HCT116 (cell line): ENCODE measurements at regions not wholly inside any gene's neighbourhood (a gene's known extent, or its start where the extent isn't known, plus 50 kb on each side); places are given as distances from the start of the nearest gene placed in this dataset.

Experiments used
- ATAC-seq: fragments of 200-7000 bp; cut with Tn5 transposase; 2 replicates; pipeline ENCODE4 v1.9.1; 2020; ENCODE audit warnings: mild to moderate bottlenecking, moderate library complexity
- BruUV-seq: library from RNA; stranded (reverse); fragments of 400-500 nt; replicated peaks from 2 replicates; lab custom pipeline; 2021; lab: Mats Ljungman, UMichigan
- CTCF ChIA-PET: fragments of 300-600 bp; sonication (Branson Sonifier 250); formaldehyde crosslinking; loops from one replicate; lab custom pipeline; 2021; ENCODE audit warnings: antibody characterized with exemption; lab: Charles Lee
- POLR2A ChIA-PET: fragments of 300-600, 350-600 bp; sonication (Branson Sonifier 250); formaldehyde crosslinking; loops from one replicate; lab custom pipeline; 2021; ENCODE audit warnings: antibody characterized with exemption; lab: Charles Lee
- RAD21 ChIA-PET, 2 experiments: fragments of 300-600 bp; sonication (Branson Sonifier 250); formaldehyde crosslinking; loops; one replicate each; lab custom pipeline; 2023; ENCODE audit warnings: low total read pairs in 2 of 2; ENCODE audit not compliant: uncharacterized antibody in 2 of 2, unreplicated experiment in 2 of 2, low non-redundant PET in 1 of 2; lab: Charles Lee
- DNase-seq: peaks from one replicate; pipeline ENCODE4 v3.0.0-alpha.2; 2010; ENCODE audit warnings: low read depth, low spot score
- H2AFZ ChIP-seq: fragments of 200-600 bp; shearing (Covaris generic), sonication (generic); 2 replicates; pipeline ENCODE4 v1.6.1; 2017; ENCODE audit warnings: low read depth, mixed run types, mixed read lengths, antibody characterized with exemption, low read length; ENCODE audit not compliant: poor library complexity, severe bottlenecking
- H3K27ac ChIP-seq: 2 replicates; pipeline ENCODE4 v1.5.1; 2012; ENCODE audit warnings: low read depth, low read length
- H3K27me3 ChIP-seq: fragments of 200-600 bp; sonication (generic); 2 replicates; pipeline ENCODE4 v1.6.1; 2016; ENCODE audit warnings: mixed run types, low read length, mixed read lengths; ENCODE audit not compliant: insufficient read depth
- H3K36me3 ChIP-seq, 2 experiments: fragments of 200-500 bp in 1 of 2; fragments of 200-600 bp in 1 of 2; sonication (Bioruptor generic) in 1 of 2; sonication (generic) in 1 of 2; 2 replicates each; pipeline versions ENCODE4 v1.5.1 to v1.6.1; 2014 to 2016; ENCODE audit warnings: low read length in 2 of 2, inconsistent platforms in 1 of 2, mixed read lengths in 1 of 2, mixed run types in 1 of 2; ENCODE audit not compliant: insufficient read depth in 2 of 2, control insufficient read depth in 1 of 2
- H3K4me1 ChIP-seq, 2 experiments: fragments of 200-600 bp in 1 of 2; sonication (generic) in 1 of 2; 2 replicates each; pipeline versions ENCODE4 v1.5.1 to v1.6.1; 2012 to 2017; ENCODE audit warnings: low read length in 2 of 2, inconsistent platforms in 1 of 2, mild to moderate bottlenecking in 1 of 2, mixed read lengths in 1 of 2, mixed run types in 1 of 2, moderate library complexity in 1 of 2; ENCODE audit not compliant: insufficient read depth in 2 of 2, control insufficient read depth in 1 of 2
- H3K4me2 ChIP-seq: fragments of 200-600 bp; sonication (generic); 2 replicates; pipeline ENCODE4 v1.6.1; 2017; ENCODE audit warnings: mixed run types, low read length, mixed read lengths
- H3K4me3 ChIP-seq, 2 experiments: fragments of 200-600 bp in 1 of 2; sonication (generic) in 1 of 2; replicated peaks in 1 of 2; 2 replicates each; pipeline ENCODE4 v1.5.1; 2011 to 2016; ENCODE audit warnings: low read length in 2 of 2, control low read depth in 1 of 2, low read depth in 1 of 2, mild to moderate bottlenecking in 1 of 2, mixed read lengths in 1 of 2, mixed run types in 1 of 2
- H3K79me2 ChIP-seq: fragments of 200-600 bp; sonication (generic); 2 replicates; pipeline ENCODE4 v1.6.1; 2017; ENCODE audit warnings: mild to moderate bottlenecking, mixed run types, low read length, moderate library complexity, mixed read lengths; ENCODE audit not compliant: insufficient read depth
- H3K9ac ChIP-seq: fragments of 200-600 bp; sonication (generic); 2 replicates; pipeline ENCODE4 v1.6.1; 2016; ENCODE audit warnings: low read length, mixed read lengths
- H3K9me2 ChIP-seq: fragments of 200-600 bp; sonication (generic), shearing (Covaris generic); 2 replicates; pipeline ENCODE4 v1.6.1; 2017; ENCODE audit warnings: mixed run types, mild to moderate bottlenecking, moderate library complexity; ENCODE audit not compliant: insufficient read depth
- H3K9me3 ChIP-seq, 2 experiments: fragments of 200-500 bp in 1 of 2; fragments of 200-600 bp in 1 of 2; sonication (Bioruptor generic) in 1 of 2; sonication (generic) in 1 of 2; 2 replicates each; pipeline ENCODE4 v1.6.1; 2014 to 2017; ENCODE audit warnings: low read length in 2 of 2, mixed read lengths in 2 of 2, inconsistent platforms in 1 of 2, low read depth in 1 of 2, mild to moderate bottlenecking in 1 of 2, mixed run types in 1 of 2, moderate library complexity in 1 of 2; ENCODE audit not compliant: control insufficient read depth in 1 of 2, insufficient read depth in 1 of 2
- H4K20me1 ChIP-seq: fragments of 200-600 bp; sonication (generic), shearing (Covaris generic); 2 replicates; pipeline ENCODE4 v1.6.1; 2017; ENCODE audit warnings: mixed run types, mild to moderate bottlenecking, moderate library complexity; ENCODE audit not compliant: insufficient read depth
- ATF3 ChIP-seq: IDR thresholded peaks from 2 replicates; pipeline ENCODE4 v1.6.1; 2012
- CEBPB ChIP-seq: IDR thresholded peaks from 2 replicates; pipeline ENCODE4 v1.6.1; 2012; ENCODE audit warnings: low read depth
- CTCF ChIP-seq, 3 experiments: fragments of 200-600 bp in 1 of 3; sonication (generic) in 1 of 3; IDR thresholded peaks in 2 of 3; conservative IDR thresholded peaks in 1 of 3; 2 replicates each; pipeline ENCODE4 v1.5.1; 2012 to 2017; ENCODE audit warnings: low read depth in 2 of 3, low read length in 2 of 3, antibody characterized with exemption in 1 of 3, borderline replicate concordance in 1 of 3, control low read depth in 1 of 3, mild to moderate bottlenecking in 1 of 3, mixed read lengths in 1 of 3, mixed run types in 1 of 3, moderate library complexity in 1 of 3; ENCODE audit not compliant: insufficient read depth in 1 of 3
- ELF1 ChIP-seq: IDR thresholded peaks from 2 replicates; pipeline ENCODE4 v1.6.1; 2012; ENCODE audit warnings: low read depth, borderline replicate concordance
- EZH2phosphoT487 ChIP-seq: fragments of 200-600 bp; IDR thresholded peaks from 2 replicates; pipeline ENCODE4 v1.6.1; 2018; ENCODE audit warnings: antibody characterized with exemption, borderline replicate concordance
- FOSL1 ChIP-seq: IDR thresholded peaks from 2 replicates; pipeline ENCODE4 v1.6.1; 2012; ENCODE audit warnings: low read depth
- MAX ChIP-seq: IDR thresholded peaks from 2 replicates; pipeline ENCODE4 v1.6.1; 2012
- POLR2A ChIP-seq: IDR thresholded peaks from 2 replicates; pipeline ENCODE4 v1.7.0; 2011; ENCODE audit warnings: borderline replicate concordance; ENCODE audit not compliant: insufficient read depth, insufficient read length; ENCODE audit errors: extremely low read depth
- POLR2AphosphoS5 ChIP-seq: IDR thresholded peaks from 2 replicates; pipeline ENCODE4 v1.6.1; 2011; ENCODE audit warnings: mild to moderate bottlenecking, low read depth, low read length, moderate library complexity
- RAD21 ChIP-seq: IDR thresholded peaks from 2 replicates; pipeline ENCODE4 v1.6.1; 2012; ENCODE audit warnings: low read depth, mild to moderate bottlenecking
- REST ChIP-seq: IDR thresholded peaks from 2 replicates; pipeline ENCODE4 v1.6.1; 2012; ENCODE audit warnings: low read depth
- SIN3A ChIP-seq: IDR thresholded peaks from 2 replicates; pipeline ENCODE4 v1.6.1; 2012; ENCODE audit warnings: low read depth
- SP1 ChIP-seq: IDR thresholded peaks from 2 replicates; pipeline ENCODE4 v1.6.1; 2012; ENCODE audit warnings: low read depth
- SRF ChIP-seq: IDR thresholded peaks from 2 replicates; pipeline ENCODE4 v1.6.1; 2012; ENCODE audit warnings: low read depth
- TCF7L2 ChIP-seq: IDR thresholded peaks from 2 replicates; pipeline ENCODE4 v1.7.0; 2011; ENCODE audit warnings: borderline replicate concordance, inconsistent platforms; ENCODE audit not compliant: insufficient read depth, insufficient read length; ENCODE audit errors: extremely low read depth
- ZFX ChIP-seq: fragments of 450-650 bp; IDR thresholded peaks from 2 replicates; pipeline ENCODE4 v1.6.1; 2017
- ZNF274 ChIP-seq: fragments of 200-500 bp; sonication (Bioruptor generic); IDR thresholded peaks from 2 replicates; pipeline ENCODE4 v1.6.1; 2014; ENCODE audit warnings: mild to moderate bottlenecking, low read depth, low read length, inconsistent platforms
- intact Hi-C: fragments of 100-400 bp; cut with micrococcal nuclease; formaldehyde crosslinking; loops from 2 replicates; pipeline ENCODE4 v1.10.0; 2022

GRCh38 chr3:72298201-72299152 is 513.5 kb upstream of the PROK2 start (continued):
- TF ChIP-seq REST, result no peak
- TF ChIP-seq FOSL1, result no peak
- TF ChIP-seq CEBPB, result no peak
- no peak for TF ChIP-seq ATF3
- no peak for TF ChIP-seq SP1
- TF ChIP-seq ZFX, result no peak

GRCh38 chr3:72297481-72297880 is 512.5 kb upstream of the PROK2 start:
- Histone ChIP-seq H3K27me3 (peaks cover 15% of the 10 kb centered on the region), H4K20me1 (no peaks in the 10 kb centered on the region), H3K9ac (no peak overlapping the region), H3K36me3 (no peaks in the 10 kb centered on the region), H3K4me2 (no peak overlapping the region), H3K27ac (no peak overlapping the region), H2AFZ (no peak overlapping the region), H3K4me3 (no peak overlapping the region), H3K4me1 (peaks cover 0 to 20% of the 10 kb centered on the region in 2 experiments; a peak in 2 of 4 replicates), H3K9me2 (no peaks in the 10 kb centered on the region), H3K9me3 (no peaks in the 10 kb centered on the region), H3K79me2 (no peaks in the 10 kb centered on the region)
- no TSS peak for BruUV-seq
- intact Hi-C loops, result no loop called here
- DNase-seq (no peak), ATAC-seq (no peak)
- ChIA-PET CTCF (no interaction called here), POLR2A (no interaction called here), RAD21 (no interaction called here)
- TF ChIP-seq TCF7L2, result no peak
- no peak for TF ChIP-seq SP1
- TF ChIP-seq POLR2AphosphoS5, result no peak
- TF ChIP-seq ELF1, result no peak
- no peak for TF ChIP-seq ZNF274
- no peak for TF ChIP-seq ZFX
- no peak for TF ChIP-seq FOSL1
- TF ChIP-seq MAX, result no peak
- TF ChIP-seq CTCF (IDR thresholded peaks at IDR 0.05 in 2 of 3, conservative IDR thresholded peaks at IDR 0.05 in 1 of 3; ENCODE audit: borderline replicate concordance in 1 of 3, insufficient read depth in 1 of 3, low read depth in 2 of 3, low read length in 2 of 3), result no peak
- TF ChIP-seq RAD21, result no peak
- no peak for TF ChIP-seq EZH2phosphoT487
- no peak for TF ChIP-seq SIN3A
- TF ChIP-seq ATF3, result no peak
- TF ChIP-seq SRF, result no peak
- no peak for TF ChIP-seq POLR2A
